NCI-H748 (cell line): ENCODE measurements at regions not wholly inside any gene's neighbourhood (a gene's known extent, or its start where the extent isn't known, plus 50 kb on each side); places are given as distances from the start of the nearest gene placed in this dataset.

Experiments used
- DNase-seq: peaks from one replicate; lab custom pipeline; 2025; ENCODE audit not compliant: unreplicated experiment; lab: John Stamatoyannopoulos, UW

- peak; percentile 41 for DNase-seq
These were observed 376.4 kb downstream of the KCTD8 start for GRCh38 chr4:44071959-44072955.

DNA sequence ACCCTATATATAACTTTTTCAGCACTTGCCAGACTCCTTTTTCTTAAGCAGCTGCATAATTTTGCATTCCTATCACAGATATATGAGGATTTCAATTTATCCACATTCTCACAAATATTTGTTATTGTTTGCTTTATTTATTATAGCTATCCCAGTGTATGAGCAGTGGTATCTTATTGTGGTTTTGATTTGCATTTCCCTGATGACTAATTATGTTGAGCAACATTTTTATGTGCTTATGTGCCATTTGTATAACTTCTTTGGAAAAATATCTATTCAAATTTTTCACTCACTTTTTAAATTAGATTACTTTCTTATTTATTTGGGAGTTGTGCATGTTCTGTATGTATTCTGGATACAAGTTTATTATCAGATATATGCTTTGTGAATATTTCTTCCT is 361.9 kb downstream of the KCTD8 start:
- DNase-seq = no peak

DNA sequence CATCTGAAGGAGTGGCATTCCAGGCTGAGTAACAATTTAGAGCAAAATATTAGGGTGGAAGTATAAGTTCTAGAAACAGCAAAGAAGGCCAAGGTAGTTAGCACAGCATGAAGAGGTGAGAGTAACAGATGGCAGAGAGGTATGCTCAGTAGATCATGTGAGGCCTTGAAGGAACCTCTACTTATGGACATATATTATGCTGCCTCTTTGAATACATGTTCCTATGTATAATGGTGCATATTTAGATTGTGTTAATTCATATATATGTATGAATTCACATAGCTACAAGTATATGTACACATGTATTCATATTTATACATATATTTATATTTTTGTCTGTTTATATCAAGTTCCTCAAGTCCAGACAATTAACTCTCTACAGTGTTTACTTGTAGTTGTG is 355.2 kb downstream of the KCTD8 start:
- no peak for DNase-seq

GRCh38 chr4:44098973-44099372 is 349.6 kb downstream of the KCTD8 start:
- no peak for DNase-seq

GRCh38 chr4:44100456-44100855 is 348.2 kb downstream of the KCTD8 start:
- no peak for DNase-seq

GRCh38 chr4:44118971-44119680 is 329.5 kb downstream of the KCTD8 start:
- no peak for DNase-seq

- no peak for DNase-seq
These were observed 328.0 kb downstream of the KCTD8 start for GRCh38 chr4:44120646-44121045.

DNA sequence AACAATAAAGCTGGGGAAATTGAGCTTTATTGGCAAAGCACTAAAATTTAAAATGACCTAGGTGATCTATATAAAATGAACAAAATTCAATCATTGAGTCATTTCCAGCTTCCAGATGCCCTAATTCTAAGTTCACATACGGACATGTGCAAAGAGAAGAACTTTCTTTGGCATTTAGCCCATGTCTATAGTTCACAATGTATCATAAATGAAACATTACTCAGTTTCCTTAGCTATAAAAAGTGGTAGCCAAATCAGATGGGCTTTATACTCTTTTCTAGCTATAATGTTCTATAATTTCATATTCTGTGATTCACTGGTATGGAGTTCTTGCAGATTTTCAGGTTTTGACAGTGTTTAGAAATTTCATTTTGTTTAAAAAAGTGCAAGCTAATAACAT is 327.4 kb downstream of the KCTD8 start:
- no peak for DNase-seq
